ACHN (cell line): ENCODE measurements at regions not wholly inside any gene's neighbourhood (a gene's known extent, or its start where the extent isn't known, plus 50 kb on each side); places are given as distances from the start of the nearest gene placed in this dataset.
"Not testable (repeated sequence)": the region's sequence is repeated elsewhere in the genome, so short reads cannot be mapped to it uniquely, and the experiment has no call there.

Experiments
- DNase-seq: peaks from one replicate; pipeline ENCODE4 v3.0.0-alpha.2; 2015
- in situ Hi-C: cut with HindIII; loops from 2 replicates; pipeline ENCODE4 v1.10.0; 2017; ENCODE audit warnings: low sequenced_read_pairs, low pct_ligation_motif_present, low pct_unique_long_range_greater_than_20kb

DNA sequence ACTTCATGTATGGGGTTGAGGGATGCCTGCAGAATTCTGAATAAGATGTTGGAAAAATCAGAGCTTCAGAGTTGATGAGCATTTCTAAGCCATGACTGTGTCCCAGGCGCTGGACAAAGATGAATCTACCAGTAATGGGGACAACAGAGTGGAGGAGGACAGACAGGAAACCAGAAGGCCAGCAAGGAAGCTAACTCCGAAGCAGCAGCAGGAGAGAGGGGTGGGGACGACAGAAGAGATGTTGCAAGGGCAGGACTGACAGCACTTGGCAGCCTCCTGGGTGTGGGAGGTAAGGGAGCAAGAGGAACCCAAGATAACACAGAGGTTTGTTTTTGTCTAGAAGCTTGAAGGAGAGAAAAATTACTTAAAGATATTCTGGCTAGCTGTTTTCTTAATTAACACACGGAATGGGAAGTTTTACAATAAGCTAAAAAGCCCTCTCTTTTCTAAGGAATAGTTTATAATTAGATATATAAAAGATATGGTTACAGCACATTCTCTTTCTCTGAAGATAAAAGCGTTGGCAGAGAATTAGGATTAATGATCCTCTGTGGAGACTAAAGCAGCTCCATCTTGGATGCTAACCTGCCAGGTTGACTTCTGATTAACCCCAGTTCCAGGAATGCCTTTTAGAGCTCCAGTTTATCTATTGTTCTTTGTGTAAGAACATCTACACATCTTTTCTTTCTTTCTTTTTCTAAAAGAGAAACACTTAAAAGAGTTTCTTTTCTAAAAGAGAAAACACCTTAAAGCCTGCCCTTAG, 92.7 kb downstream of the TENT5C start:
- in situ Hi-C loops, result no loop called here
- DNase-seq, result no peak

DNA sequence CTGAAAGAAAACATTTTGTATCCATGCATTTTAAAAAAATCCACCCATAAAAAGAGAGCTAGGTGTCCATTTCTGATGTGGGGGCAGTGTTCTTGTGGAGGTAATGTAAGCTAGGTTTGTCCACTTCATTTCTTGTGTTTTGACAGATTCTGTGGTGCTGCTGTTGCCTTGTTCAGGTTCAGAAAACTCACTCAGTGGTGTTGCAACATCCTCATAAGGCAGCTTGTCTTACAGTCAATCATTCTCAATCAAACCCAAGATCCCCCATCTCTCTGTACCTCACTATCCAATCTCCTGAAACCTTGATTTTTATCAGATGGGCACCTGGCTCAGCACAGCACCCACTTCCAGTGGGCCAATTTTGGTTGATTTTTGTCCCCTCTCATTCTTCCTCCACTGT, 94.1 kb downstream of the TENT5C start:
- no peak for DNase-seq
- in situ Hi-C loops, result no loop called here

DNA sequence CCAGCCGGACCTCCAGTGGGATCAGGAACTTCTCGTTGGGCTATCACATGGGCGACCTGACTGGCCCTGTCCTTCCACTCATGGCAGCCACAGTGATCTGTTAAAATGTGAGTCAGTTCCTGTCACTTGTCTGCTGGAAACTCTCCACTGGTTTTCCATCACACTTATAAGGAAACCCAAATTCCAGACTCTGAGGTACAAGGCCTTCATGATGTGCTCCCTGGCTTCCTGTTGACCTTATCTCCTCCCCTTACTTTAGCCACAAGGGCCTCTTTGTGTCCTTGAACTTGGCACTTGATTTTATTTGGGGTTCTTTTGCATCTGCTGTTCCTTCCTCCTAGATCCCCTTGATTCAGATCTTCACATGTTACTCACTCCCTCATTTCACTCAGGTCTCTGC, 96.8 kb downstream of the TENT5C start:
- in situ Hi-C loops, result no loop called here
- no peak for DNase-seq

GRCh38 chr1:117707371-117707770, 101.5 kb downstream of the TENT5C start:
- DNase-seq, result no peak
- in situ Hi-C loops, result no loop called here

DNA sequence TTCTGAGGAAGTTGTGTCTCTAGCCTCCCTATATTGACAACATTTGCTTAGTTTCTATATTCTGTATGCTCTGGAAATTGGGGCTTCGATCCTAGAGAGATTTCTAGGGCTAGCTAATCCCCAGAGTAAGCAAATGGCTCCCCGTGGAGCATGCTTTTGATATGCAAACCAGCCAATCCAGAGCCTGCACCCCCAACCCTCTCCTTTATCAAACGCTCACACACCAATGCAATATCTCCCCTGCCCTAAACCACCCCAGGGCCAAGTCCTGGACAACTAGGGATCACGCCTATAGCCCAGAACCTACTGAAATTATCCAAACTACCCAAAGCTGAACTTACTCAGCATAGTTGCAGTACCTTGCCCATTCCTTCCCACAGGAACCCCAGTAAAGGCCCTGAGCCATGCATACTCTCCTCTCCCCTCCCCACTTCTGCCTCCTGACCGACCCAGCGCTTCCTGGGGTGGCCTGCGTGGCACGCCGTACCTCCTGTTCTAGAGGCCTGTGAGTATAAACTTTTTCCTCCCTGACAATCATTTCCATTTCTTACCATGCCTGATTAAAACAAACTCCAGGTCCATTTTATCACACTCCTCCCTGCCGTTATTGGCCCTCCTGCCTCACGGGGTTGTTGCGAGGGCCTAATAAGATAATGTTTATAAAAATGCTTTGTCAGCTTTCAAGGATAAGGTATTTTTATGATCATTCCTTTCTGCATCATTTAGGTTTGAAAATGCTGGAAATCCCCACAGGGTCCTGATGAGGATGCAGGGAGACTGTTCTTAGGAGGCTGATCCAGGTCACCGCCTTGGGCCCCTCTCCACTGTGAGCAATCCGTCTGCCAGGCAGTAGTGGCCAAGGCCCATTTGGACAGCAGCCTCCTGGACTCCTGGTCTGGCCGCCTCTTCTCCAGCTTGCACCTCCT, 102.7 kb downstream of the TENT5C start:
- in situ Hi-C loops, result no loop called here
- DNase-seq, result no peak

DNA sequence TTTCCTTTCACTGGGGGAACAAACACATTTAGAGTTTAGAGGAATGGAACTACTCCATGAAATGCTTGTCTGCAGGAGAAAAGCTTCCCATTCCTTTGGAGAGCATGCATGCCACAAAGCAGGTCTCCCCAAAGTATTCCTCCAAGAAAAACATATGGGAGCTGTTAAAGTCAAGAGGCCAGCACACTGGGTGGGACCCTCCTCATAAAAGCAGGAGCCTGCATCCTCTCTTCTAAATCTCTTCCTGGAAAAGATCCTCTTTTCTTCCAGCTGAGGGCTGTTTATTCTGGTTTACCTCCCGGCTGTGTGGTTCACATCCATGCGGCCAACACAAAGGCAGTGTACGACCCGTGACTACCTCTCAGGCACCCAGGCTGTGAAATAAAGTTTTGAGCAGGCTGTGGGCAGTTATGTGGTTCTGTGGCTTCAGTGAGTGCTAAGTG, 103.4 kb downstream of the TENT5C start:
- DNase-seq, result no peak
- in situ Hi-C loops, result no loop called here

- no peak for DNase-seq
- in situ Hi-C loops, result no loop called here
Observed at GRCh38 chr1:117710710-117711109, 104.9 kb downstream of the TENT5C start.

GRCh38 chr1:117712621-117713020, 106.8 kb downstream of the TENT5C start:
- no peak for DNase-seq
- in situ Hi-C loops, result no loop called here

GRCh38 chr1:117714546-117714945, 108.7 kb downstream of the TENT5C start:
- DNase-seq, result no peak
- in situ Hi-C loops, result no loop called here

DNA sequence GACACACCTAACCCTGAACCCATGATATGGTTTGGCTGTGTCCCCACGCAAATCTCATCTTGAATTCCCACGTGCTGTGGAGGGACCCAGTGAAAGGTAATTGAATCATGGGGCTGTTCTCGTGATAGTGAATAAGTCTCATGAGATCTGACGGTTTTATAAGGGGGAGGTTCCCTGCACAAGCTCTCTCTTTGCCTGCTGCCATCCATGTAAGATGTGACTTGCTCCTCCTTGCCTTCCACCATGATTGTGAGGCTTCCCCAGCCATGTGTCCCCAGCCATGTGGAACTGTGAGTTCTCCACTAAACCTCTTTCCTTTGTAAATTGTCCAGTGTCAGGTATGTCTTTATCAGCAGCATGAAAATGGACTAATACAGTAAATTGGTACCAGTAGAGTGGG, 110.2 kb downstream of the TENT5C start:
- in situ Hi-C loops, DNase-seq: not testable (repeated sequence)

DNA sequence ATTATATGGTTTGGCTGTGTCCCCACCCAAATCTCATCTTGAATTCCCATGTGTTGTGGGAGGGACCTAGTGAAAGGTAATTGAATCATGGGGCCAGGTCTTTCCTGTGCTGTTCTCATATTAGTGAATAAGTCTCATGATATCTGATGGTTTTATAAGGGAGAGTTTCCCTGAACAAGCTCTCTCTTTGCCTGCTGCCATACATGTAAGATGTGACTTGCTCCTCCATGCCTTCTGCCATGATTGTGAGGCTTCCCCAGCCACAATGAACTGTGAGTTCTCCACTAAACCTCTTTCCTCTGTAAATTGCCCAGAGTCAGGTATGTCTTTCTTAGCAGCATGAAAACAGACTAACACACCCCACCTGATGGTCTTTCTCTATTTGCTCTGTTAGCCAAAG, 112.1 kb downstream of the TENT5C start:
- in situ Hi-C loops, DNase-seq: not testable (repeated sequence)

DNA sequence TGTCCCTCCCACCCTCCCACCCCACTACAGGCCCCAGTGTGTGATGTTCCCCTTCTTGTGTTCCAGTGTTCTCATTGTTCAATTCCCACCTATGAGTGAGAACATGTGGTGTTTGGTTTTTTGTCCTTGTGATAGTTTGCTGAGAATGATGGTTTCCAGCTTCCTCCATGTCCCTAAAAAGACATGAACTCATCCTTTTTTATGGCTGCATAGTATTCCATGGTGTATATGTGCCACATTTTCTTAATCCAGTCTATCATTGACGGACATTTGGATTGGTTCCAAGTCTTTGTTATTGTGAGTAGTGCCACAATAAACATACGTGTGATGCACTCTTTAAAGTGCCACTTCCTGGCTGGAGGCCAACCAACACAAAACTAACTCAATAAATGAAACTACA, 112.7 kb downstream of the TENT5C start:
- DNase-seq, in situ Hi-C loops: not testable (repeated sequence)

DNA sequence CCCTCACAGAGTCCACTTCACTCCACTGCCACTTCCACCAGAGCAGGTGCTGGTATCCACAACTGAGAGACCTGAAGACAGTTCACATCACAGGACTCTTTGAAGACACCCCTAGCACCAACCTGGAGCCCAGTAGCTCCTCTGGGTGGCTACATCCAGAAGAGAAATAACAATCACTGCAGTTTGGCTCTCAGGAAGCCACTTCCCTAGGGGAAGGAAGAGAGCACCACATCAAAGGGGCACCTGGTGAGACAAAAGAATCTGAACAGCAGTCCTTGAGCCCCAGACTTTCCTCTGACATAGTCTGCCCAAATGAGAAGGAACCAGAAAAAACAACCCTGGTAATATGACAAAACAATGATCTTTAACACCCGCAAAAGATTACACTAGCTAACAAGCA, 113.2 kb downstream of the TENT5C start:
- in situ Hi-C loops, result no loop called here
- DNase-seq, result no peak

GRCh38 chr1:117732065-117732797, 126.4 kb downstream of the TENT5C start:
- in situ Hi-C loops, result no loop called here

GRCh38 chr1:117732956-117733355, 127.1 kb downstream of the TENT5C start:
- DNase-seq, result no peak

More at GRCh38 chr1:117732065-117732797, 126.4 kb downstream of the TENT5C start:
- DNase-seq, result no peak

DNA sequence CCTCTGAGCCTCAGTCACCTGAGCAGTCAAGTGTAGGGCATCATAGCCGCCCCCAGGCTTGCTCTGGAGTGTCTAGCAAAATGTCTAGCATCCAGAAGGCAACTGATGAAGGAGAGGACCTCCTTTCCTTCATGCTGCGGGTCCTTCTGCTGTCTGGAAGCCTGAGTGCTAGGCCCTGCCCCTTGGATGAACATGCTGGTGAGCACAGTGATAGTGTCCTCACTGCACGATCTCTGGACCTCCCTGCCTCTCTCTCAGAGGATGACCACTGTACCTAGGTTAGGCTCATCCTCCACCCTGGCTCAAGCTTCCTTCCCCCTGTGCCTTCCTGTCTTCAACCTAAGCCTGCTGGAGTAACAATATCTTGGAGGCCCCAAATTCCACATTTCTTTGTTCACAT, 128.6 kb downstream of the TENT5C start:
- in situ Hi-C loops, result no loop called here
- DNase-seq, result no peak

More at GRCh38 chr1:117732956-117733355, 127.1 kb downstream of the TENT5C start:
- in situ Hi-C loops, result no loop called here

DNA sequence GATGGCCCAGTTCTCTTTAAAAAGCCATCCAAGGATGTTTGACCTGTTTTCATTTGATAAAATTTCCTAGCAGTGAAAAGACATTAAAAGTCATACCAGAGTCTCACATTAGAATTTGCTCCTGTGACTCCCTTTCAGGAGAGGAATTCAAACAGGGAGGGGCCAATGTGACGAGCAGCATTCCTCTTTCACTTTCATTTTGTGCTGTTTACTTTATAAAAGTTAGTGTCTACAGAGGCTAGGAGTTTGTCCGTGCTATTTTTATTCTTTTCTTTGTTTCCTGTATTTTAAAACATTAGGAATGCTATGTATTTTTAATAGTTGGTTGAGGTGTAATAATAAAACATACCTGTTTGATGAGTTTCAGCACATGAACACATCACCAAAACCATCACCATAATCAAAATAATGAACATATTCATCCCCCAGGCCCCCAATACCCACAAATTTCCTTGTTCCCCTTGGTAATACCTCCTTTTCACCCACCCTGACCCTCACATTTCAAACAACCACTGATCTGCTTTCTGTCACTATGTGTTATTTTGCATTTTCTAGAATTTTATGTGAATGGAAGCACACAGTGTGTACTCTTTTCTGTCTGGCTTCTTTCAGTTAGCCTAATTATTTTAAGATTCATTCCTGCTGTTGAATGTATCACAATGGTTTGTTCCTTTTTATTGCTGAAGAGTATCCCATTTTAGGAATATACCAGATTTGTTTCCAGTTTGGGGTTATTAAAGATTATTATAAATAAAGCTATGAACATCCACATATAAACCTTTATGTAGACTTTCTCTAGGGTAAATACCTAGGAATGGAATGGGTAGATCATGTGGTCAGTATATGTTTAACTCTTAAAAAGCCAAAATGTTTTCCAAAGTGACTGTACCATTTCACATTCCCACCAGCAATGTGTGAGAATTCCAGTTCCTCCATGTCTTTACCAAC, 129.5 kb downstream of the TENT5C start:
- DNase-seq, result peak; percentile 62
- in situ Hi-C loops, result no loop called here

- in situ Hi-C loops, result no loop called here
Observed at GRCh38 chr1:117739504-117739903, 133.7 kb downstream of the TENT5C start.

More at GRCh38 chr1:117739504-117739903, 133.7 kb downstream of the TENT5C start:
- no peak for DNase-seq
